H1 (cell line): ENCODE measurements at regions not wholly inside any gene's neighbourhood (a gene's known extent, or its start where the extent isn't known, plus 50 kb on each side); places are given as distances from the start of the nearest gene placed in this dataset.
A peak's percentile ranks its signal among the peaks of the same experiment; 100 is the strongest.

Experiments used
- CTCF ChIA-PET: fragments of 300-600 bp; sonication (Branson Sonifier 250); formaldehyde crosslinking; loops from one replicate; lab custom pipeline; 2021; ENCODE audit not compliant: partially characterized antibody; lab: Charles Lee
- POLR2A ChIA-PET: fragments of 300-600 bp; sonication (Branson Sonifier 250); formaldehyde crosslinking; loops from one replicate; lab custom pipeline; 2021; ENCODE audit warnings: inconsistent platforms; ENCODE audit not compliant: partially characterized antibody; lab: Charles Lee
- DNase-seq, 2 experiments: peaks; one replicate each; pipeline versions ENCODE4 v3.0.0 to v3.0.0-alpha.2; 2010 to 2022; ENCODE audit warnings: low spot score in 2 of 2, low read depth in 1 of 2, mixed read lengths in 1 of 2
- FAIRE-seq: peaks from 2 replicates; lab custom pipeline; 2011; peaks lifted over from hg19 to GRCh38; lab: Jason Lieb, UNC
- H2AFZ ChIP-seq: 2 replicates; pipeline ENCODE4 v1.8.1; 2012; ENCODE audit warnings: low read length, inconsistent platforms
- H2AK5ac ChIP-seq: 2 replicates; pipeline ENCODE4 v1.6.1; 2013; ENCODE audit warnings: low read depth, low read length
- H2BK120ac ChIP-seq: replicated peaks from 2 replicates; pipeline ENCODE3; 2013; ENCODE audit warnings: low read depth, low read length, inconsistent platforms
- H2BK12ac ChIP-seq: 2 replicates; pipeline ENCODE4 v1.6.1; 2013; ENCODE audit warnings: low read depth, low read length
- H2BK15ac ChIP-seq: 2 replicates; pipeline ENCODE4 v1.6.1; 2013; ENCODE audit warnings: low read length
- H2BK20ac ChIP-seq: 2 replicates; pipeline ENCODE4 v1.6.1; 2013; ENCODE audit warnings: low read length
- H2BK5ac ChIP-seq: 2 replicates; pipeline ENCODE4 v1.6.1; 2013; ENCODE audit warnings: low read depth, low read length
- H3K14ac ChIP-seq: 2 replicates; pipeline ENCODE4 v1.6.1; 2013; ENCODE audit warnings: inconsistent platforms; ENCODE audit not compliant: insufficient read length
- H3K18ac ChIP-seq: 2 replicates; pipeline ENCODE4 v1.6.1; 2013; ENCODE audit warnings: low read length; ENCODE audit errors: extremely low read depth
- H3K23ac ChIP-seq: 2 replicates; pipeline ENCODE4 v1.6.1; 2013; ENCODE audit warnings: inconsistent platforms; ENCODE audit not compliant: insufficient read length
- H3K23me2 ChIP-seq: 2 replicates; pipeline ENCODE4 v1.6.1; 2013; ENCODE audit warnings: low read depth, low read length
- H3K27ac ChIP-seq: 2 replicates; pipeline ENCODE4 v1.6.1; 2011; ENCODE audit warnings: low read depth, low read length, inconsistent platforms
- H3K27me3 ChIP-seq, 4 experiments: replicated peaks in 1 of 4; 1 replicate in 1 of 4; 2 replicates in 3 of 4; pipeline versions ENCODE4 v1.6.1 to v1.8.1; 2011 to 2013; ENCODE audit warnings: low read length in 3 of 4, mild to moderate bottlenecking in 3 of 4, inconsistent platforms in 2 of 4, mixed read lengths in 2 of 4, moderate library complexity in 1 of 4; ENCODE audit not compliant: control insufficient read depth in 3 of 4, insufficient read depth in 3 of 4; ENCODE audit errors: extremely low read depth in 1 of 4
- H3K36me3 ChIP-seq, 4 experiments: 2 replicates each; pipeline versions ENCODE4 v1.6.1 to v1.8.1; 2011 to 2013; ENCODE audit warnings: mild to moderate bottlenecking in 4 of 4, low read length in 3 of 4, moderate library complexity in 2 of 4, control low read depth in 1 of 4, inconsistent platforms in 1 of 4; ENCODE audit not compliant: insufficient read depth in 4 of 4, control insufficient read depth in 2 of 4
- H3K4ac ChIP-seq: replicated peaks from 2 replicates; pipeline ENCODE3; 2013; ENCODE audit warnings: low read length, low read depth, mixed read lengths, inconsistent platforms; ENCODE audit not compliant: insufficient read length
- H3K4me1 ChIP-seq, 4 experiments: replicated peaks in 1 of 4; 1 replicate in 1 of 4; 2 replicates in 3 of 4; pipeline versions ENCODE4 v1.6.1 to v1.8.1; 2011 to 2013; ENCODE audit warnings: low read length in 3 of 4, inconsistent platforms in 2 of 4, mixed read lengths in 1 of 4; ENCODE audit not compliant: insufficient read depth in 4 of 4, control insufficient read depth in 3 of 4
- H3K4me2 ChIP-seq, 2 experiments: 2 replicates each; pipeline versions ENCODE4 v1.6.1 to v1.8.1; 2011 to 2013; ENCODE audit warnings: low read depth in 2 of 2, low read length in 2 of 2, control low read depth in 1 of 2, inconsistent platforms in 1 of 2, mild to moderate bottlenecking in 1 of 2; ENCODE audit not compliant: insufficient read depth in 1 of 2
- H3K4me3 ChIP-seq, 4 experiments: fragments of 200-600, 300-600 bp in 1 of 4; sonication (generic), shearing (Covaris generic), sonication (Bioruptor Twin) in 1 of 4; 2 replicates each; pipeline versions ENCODE4 v1.5.1 to v1.8.1; 2011 to 2016; ENCODE audit warnings: low read length in 4 of 4, low read depth in 3 of 4, control low read depth in 2 of 4, inconsistent platforms in 2 of 4, mild to moderate bottlenecking in 2 of 4, mixed read lengths in 1 of 4, moderate library complexity in 1 of 4; ENCODE audit not compliant: insufficient read depth in 2 of 4; ENCODE audit errors: extremely low read depth in 1 of 4
- H3K56ac ChIP-seq: replicated peaks from 2 replicates; pipeline ENCODE3; 2013; ENCODE audit warnings: low read depth, mild to moderate bottlenecking, mixed read lengths, low read length, inconsistent platforms; ENCODE audit not compliant: insufficient read length
- H3K79me1 ChIP-seq: 2 replicates; pipeline ENCODE4 v1.6.1; 2013; ENCODE audit warnings: low read depth, low read length, control low read depth
- H3K79me2 ChIP-seq, 2 experiments: 2 replicates each; pipeline versions ENCODE4 v1.6.1 to v1.8.1; 2012 to 2013; ENCODE audit warnings: low read length in 2 of 2, mild to moderate bottlenecking in 2 of 2, inconsistent platforms in 1 of 2; ENCODE audit not compliant: insufficient read depth in 2 of 2, control insufficient read depth in 1 of 2
- H3K9ac ChIP-seq, 4 experiments: replicated peaks in 1 of 4; 1 replicate in 1 of 4; 2 replicates in 3 of 4; pipeline versions ENCODE4 v1.6.1 to v1.8.1; 2011 to 2013; ENCODE audit warnings: low read depth in 3 of 4, low read length in 3 of 4, control low read depth in 2 of 4, mild to moderate bottlenecking in 2 of 4, moderate library complexity in 2 of 4, inconsistent platforms in 1 of 4; ENCODE audit errors: extremely low read depth in 1 of 4
- H3K9me3 ChIP-seq, 2 experiments: 2 replicates each; pipeline versions ENCODE4 v1.6.1 to v1.8.1; 2012 to 2013; ENCODE audit warnings: mild to moderate bottlenecking in 2 of 2, moderate library complexity in 2 of 2, control low read depth in 1 of 2, inconsistent platforms in 1 of 2, low read depth in 1 of 2, low read length in 1 of 2, mixed read lengths in 1 of 2; ENCODE audit not compliant: insufficient read depth in 2 of 2
- H4K20me1 ChIP-seq, 2 experiments: replicated peaks in 1 of 2; 2 replicates each; pipeline versions ENCODE3 to v1.8.1; 2011 to 2013; ENCODE audit warnings: inconsistent platforms in 2 of 2, low read length in 2 of 2, mild to moderate bottlenecking in 1 of 2; ENCODE audit not compliant: insufficient read depth in 2 of 2, control insufficient read depth in 1 of 2
- H4K5ac ChIP-seq: 2 replicates; pipeline ENCODE4 v1.6.1; 2013; ENCODE audit warnings: low read length, low read depth, mixed read lengths, inconsistent platforms; ENCODE audit not compliant: insufficient read length
- H4K8ac ChIP-seq: 2 replicates; pipeline ENCODE4 v1.8.0; 2013; ENCODE audit warnings: mild to moderate bottlenecking, moderate library complexity, low read length, inconsistent platforms; ENCODE audit not compliant: insufficient read depth; ENCODE audit errors: extremely low read depth
- H4K91ac ChIP-seq: replicated peaks from 2 replicates; pipeline ENCODE3; 2013; ENCODE audit warnings: low read length, mixed read lengths, inconsistent platforms; ENCODE audit not compliant: insufficient read length
- CBX8 ChIP-seq: fragments of 300-800, 300-1000 bp; sonication (generic); IDR thresholded peaks from 2 replicates; pipeline ENCODE4 v1.7.1; 2016; ENCODE audit warnings: low read depth, low read length, borderline replicate concordance
- CTBP2 ChIP-seq: IDR thresholded peaks from 2 replicates; pipeline ENCODE4 v1.7.0; 2011; ENCODE audit warnings: borderline replicate concordance, mild to moderate bottlenecking, moderate library complexity, mixed read lengths, low read length; ENCODE audit not compliant: insufficient read depth, insufficient read length
- EP300 ChIP-seq, 2 experiments: IDR thresholded peaks; 1 replicate in 1 of 2; 2 replicates in 1 of 2; pipeline ENCODE4 v1.6.1; 2011 to 2012; ENCODE audit warnings: low read depth in 2 of 2, low read length in 2 of 2, mild to moderate bottlenecking in 2 of 2, borderline replicate concordance in 1 of 2, inconsistent platforms in 1 of 2, moderate library complexity in 1 of 2
- HDAC2 ChIP-seq, 2 experiments: fragments of 300-600 bp in 1 of 2; sonication (generic) in 1 of 2; IDR thresholded peaks; 2 replicates each; pipeline ENCODE4 v1.6.1; 2011 to 2012; ENCODE audit warnings: low read depth in 2 of 2, low read length in 2 of 2, mild to moderate bottlenecking in 2 of 2, moderate library complexity in 2 of 2, borderline replicate concordance in 1 of 2, inconsistent platforms in 1 of 2
- POU5F1 ChIP-seq: IDR thresholded peaks from 2 replicates; pipeline ENCODE4 v1.6.1; 2011; ENCODE audit warnings: low read depth, mild to moderate bottlenecking, low read length, moderate library complexity
- SIN3A ChIP-seq, 2 experiments: IDR thresholded peaks in 1 of 2; conservative IDR thresholded peaks in 1 of 2; 2 replicates each; pipeline ENCODE4 v1.6.1; 2011 to 2012; ENCODE audit warnings: low read length in 2 of 2, improper control_type of control experiment in 1 of 2, low read depth in 1 of 2, mild to moderate bottlenecking in 1 of 2
- SUZ12 ChIP-seq: fragments of 200-600 bp; sonication (generic); IDR thresholded peaks from 2 replicates; pipeline ENCODE4 v1.6.1; 2012; ENCODE audit warnings: mild to moderate bottlenecking, inconsistent platforms, low read length, moderate library complexity, mixed read lengths
- WGBS, 2 experiments: shearing (Covaris generic) in 1 of 2; methylation state at CpG; one replicate each; pipeline versions ENCODE4 v1.1.6 to v1.1.7; 2013 to 2015; ENCODE audit warnings: low lambda C conversion rate in 2 of 2, mixed read lengths in 2 of 2, inconsistent platforms in 1 of 2, low coverage in 1 of 2, missing lambda C conversion rate in 1 of 2; ENCODE audit not compliant: insufficient replicate concordance in 2 of 2, insufficient coverage in 1 of 2, insufficient read length in 1 of 2; ENCODE audit errors: extremely low coverage in 1 of 2, missing lambda C conversion rate in 1 of 2; 5-methylcytosine and 5-hydroxymethylcytosine counted together

DNA sequence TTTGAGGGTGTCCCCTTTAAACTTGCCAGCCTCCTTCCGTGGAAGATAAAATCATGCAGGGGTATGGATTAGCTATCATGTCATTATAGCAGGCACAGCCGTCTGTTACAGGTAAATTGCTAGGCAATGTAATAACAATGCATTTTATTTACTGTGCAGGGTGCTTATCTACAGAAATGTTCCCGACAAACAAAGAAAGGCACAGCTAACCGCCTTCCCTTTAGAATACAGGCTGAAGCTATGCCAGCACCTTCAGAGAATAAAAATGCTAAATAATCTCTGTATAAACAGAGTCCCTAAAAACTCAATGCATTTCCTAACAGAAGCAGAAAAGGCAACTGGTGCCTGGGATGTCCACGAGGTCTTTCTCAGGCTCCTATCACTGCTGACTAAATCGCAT lies 239.2 kb downstream of the SPTSSA start:
- 0 out of 2 replicates have a peak overlapping the region, but pooled peaks have one; percentile 17 for H2AK5ac ChIP-seq
- POLR2A ChIA-PET = no interaction called here

More for the DNA sequence above, 239.2 kb downstream of the SPTSSA start:
- Histone ChIP-seq H3K23ac (no peak overlapping the region), H3K4me3 (no peak overlapping the region), H4K91ac (no peak overlapping the region), H2BK12ac (no peak overlapping the region; the same call in 1 of the 2 replicates), H4K8ac (no peak overlapping the region)
- CTCF ChIA-PET = interaction anchor here (0.8 to 1.0 kb wide), 4 partner anchors 101 to 382 kb away, joined by 3 read pairs; no protein-coding TSS in a partner anchor
- no peak for TF ChIP-seq POU5F1
- TF ChIP-seq SIN3A (conservative IDR thresholded peaks at IDR 0.05 in 1 of 2, IDR thresholded peaks at IDR 0.05 in 1 of 2; ENCODE audit: low read depth in 1 of 2, low read length in 2 of 2) = no peak
- TF ChIP-seq CTBP2 = no peak
- TF ChIP-seq HDAC2 (IDR thresholded peaks at IDR 0.05; ENCODE audit: borderline replicate concordance in 1 of 2, low read depth in 2 of 2, low read length in 2 of 2) = no peak
- no peak for TF ChIP-seq SUZ12
- no peak for TF ChIP-seq EP300 (IDR thresholded peaks at IDR 0.05; ENCODE audit: borderline replicate concordance in 1 of 2, low read depth in 2 of 2, low read length in 2 of 2)
- no peak for TF ChIP-seq CBX8
- TF ChIP-seq, all 59 proteins: peak for 0
- Histone ChIP-seq H3K4me2 (no peak overlapping the region), H2AFZ (no peak overlapping the region), H4K5ac (no peak overlapping the region), H3K36me3 (no peaks in the 10 kb centered on the region), H2BK20ac (no peak overlapping the region), H3K4ac (no peak overlapping the region), H3K27ac (no peak overlapping the region), H3K79me1 (no peaks in the 10 kb centered on the region; the same call in 1 of the 2 replicates), H3K23me2 (no peaks in the 10 kb centered on the region), H3K9ac (no peak overlapping the region), H2BK15ac (no peak overlapping the region), H3K9me3 (no peaks in the 10 kb centered on the region), H2BK5ac (no peak overlapping the region), H3K14ac (no peak overlapping the region), H4K20me1 (no peaks in the 10 kb centered on the region), H3K27me3 (no peaks in the 10 kb centered on the region), H3K4me1 (peaks cover 0 to 6% (median under 1%) of the 10 kb centered on the region in 4 experiments; a peak in 3 of 7 replicates), H3K56ac (no peak overlapping the region), H2BK120ac (no peak overlapping the region), H3K79me2 (no peaks in the 10 kb centered on the region), H3K18ac (no peak overlapping the region)
- WGBS, 2 experiments = 85% methylated on average over 6 of the region's 6 CpGs; no CpG with 5 or more reads in 1 of the 2 experiments
- no peak for FAIRE-seq
- no peak for DNase-seq
